Heart right ventricle (tissue), 16 donors: ENCODE measurements at regions not wholly inside any gene's neighbourhood (a gene's known extent, or its start where the extent isn't known, plus 50 kb on each side); places are given as distances from the start of the nearest gene placed in this dataset.

ENCODE experiments used
- ATAC-seq, 8 donors: fragments of 200-7000 bp; cut with Tn5 transposase; one replicate each; pipeline ENCODE4 v1.9.1; 2020; ENCODE audit warnings: mild to moderate bottlenecking in 8 of 8, moderate library complexity in 8 of 8, moderate number of reproducible peaks in 1 of 8
- DNase-seq, 2 donors: peaks; one replicate each; pipeline ENCODE4 v3.0.0-alpha.2; 2020
- H3K27ac ChIP-seq, 10 donors: fragments of 200-600 bp; sonication (generic) in 2 of 10; one replicate each; pipeline versions ENCODE4 v1.5.0 to v1.8.0; 2020 to 2022; ENCODE audit warnings: mild to moderate bottlenecking in 3 of 10
- H3K27me3 ChIP-seq, 7 donors: fragments of 200-600 bp; one replicate each; pipeline ENCODE4 v1.8.0; 2021 to 2022; ENCODE audit warnings: mild to moderate bottlenecking in 2 of 7
- H3K36me3 ChIP-seq, 9 donors: fragments of 200-600 bp; sonication (generic) in 1 of 9; one replicate each; pipeline versions ENCODE4 v1.5.0 to v1.8.0; 2020 to 2022; ENCODE audit warnings: mild to moderate bottlenecking in 2 of 9
- H3K4me1 ChIP-seq, 9 donors: fragments of 200-600 bp; sonication (generic) in 1 of 9; one replicate each; pipeline versions ENCODE4 v1.5.0 to v1.8.0; 2020 to 2022; ENCODE audit warnings: mild to moderate bottlenecking in 4 of 9
- H3K4me3 ChIP-seq, 10 donors: fragments of 200-600 bp; sonication (generic) in 2 of 10; one replicate each; pipeline versions ENCODE4 v1.5.0 to v1.8.0; 2020 to 2022; ENCODE audit warnings: mild to moderate bottlenecking in 7 of 10, moderate library complexity in 2 of 10
- H3K9me3 ChIP-seq, 11 donors: fragments of 200-600 bp in 10 of 11; sonication (generic) in 2 of 11; one replicate each; pipeline versions ENCODE4 v1.5.0 to v1.8.0; 2013 to 2022; ENCODE audit warnings: mild to moderate bottlenecking in 2 of 11, control low read depth in 1 of 11, moderate library complexity in 1 of 11
- CTCF ChIP-seq, 9 donors: fragments of 200-600 bp; sonication (generic) in 2 of 9; IDR thresholded peaks; one replicate each; pipeline versions ENCODE4 v1.5.0 to v1.8.0; 2021 to 2022; ENCODE audit warnings: antibody characterized with exemption in 9 of 9, mild to moderate bottlenecking in 5 of 9, moderate library complexity in 1 of 9
- WGBS, 2 donors: extraction: QIAGEN DNeasy Blood & Tissue Kit; methylation state at CpG; one replicate each; pipeline ENCODE4 v1.1.7; 2013; ENCODE audit warnings: inconsistent platforms in 1 of 2; 5-methylcytosine and 5-hydroxymethylcytosine counted together
- intact Hi-C, 10 donors: fragments of 100-400 bp; cut with DNase I; formaldehyde crosslinking; loops; one replicate each; pipeline versions ENCODE4 v1.11.1 to v1.14.2; 2022
- donor health status: Arrhythmogenic right ventricular cardiomyopathy.
- donor health status: ischemic (EF 13 %, LVEDD 7.1; RV severe dilation, severe dysfunction).
- donor health status: healthy with polysubstance abuse.
- donor health status: DM: no; HTN: yes; CAD: no.
- donor health status: DM: no; HTN: no; CAD: no.
- donor health status: ischemic (EF 25% LVEDD 6.9; RV normal size, moderate dysfunction).
- donor health status: ischemic (EF 25% LVEDD 5.7; RV mildly dilated, moderate dysfunction).
- donor health status: healthy.
- donor health status: DM: yes; HTN: yes; CAD: no.
- donor health status: Ischemic cardiomyopathy.
- donor health status: ischemic (EF 35%, LVEDD 5.7; RV mildly dilated, moderate dysfunction).
- donor health status: nonischemic (EF 11% LVEDD 7.7; RV severe dilation, severe dysfunction).
- donor health status: DM: yes; HTN: yes; CAD: no.
- donor health status: PGD.
- donor health status: ischemic (EF 29% LVEDD 5.4; RV normal size, mild dysfunction).
- donor health status: nonischemic (EF 23%, LVEDD 6.1; RV moderate dilation, normal function).

- H3K9me3 ChIP-seq = no peaks in the 10 kb centered on the region
- H3K4me3 ChIP-seq = no peak overlapping the region
- H3K4me1 ChIP-seq = peaks cover 0 to 10% (median 2%) of the 10 kb centered on the region in 9 donors
- no peak for DNase-seq
- intact Hi-C loops = no loop called here
- H3K36me3 ChIP-seq = no peaks in the 10 kb centered on the region
- no peak overlapping the region for H3K27ac ChIP-seq
- 87 to 91% methylated on average over 24 of the region's 24 CpGs for WGBS, 2 donors
- no peak for ATAC-seq
- TF ChIP-seq CTCF (IDR thresholded peaks at IDR 0.05) = no peak
- H3K27me3 ChIP-seq = peaks cover 0 to 7% (median 0%) of the 10 kb centered on the region in 7 donors
These were observed 59.1 kb upstream of the SMOC2 start for GRCh38 chr6:168381726-168382458.

- 86 to 92% methylated on average over 38 to 46 of the region's 46 CpGs for WGBS, 2 donors
- H3K27me3 ChIP-seq = peaks cover 0 to 12% (median 0%) of the 10 kb centered on the region in 7 donors
- DNase-seq (no peak), ATAC-seq (no peak)
- intact Hi-C loops = no loop called here
- no peak for TF ChIP-seq CTCF (IDR thresholded peaks at IDR 0.05)
- no peak overlapping the region for H3K27ac ChIP-seq
- no peaks in the 10 kb centered on the region for H3K36me3 ChIP-seq
- H3K9me3 ChIP-seq = no peaks in the 10 kb centered on the region
- H3K4me3 ChIP-seq = no peak overlapping the region
- peaks cover 0 to 4% (median 0%) of the 10 kb centered on the region in 9 donors for H3K4me1 ChIP-seq
These were observed 57.7 kb upstream of the SMOC2 start for GRCh38 chr6:168383062-168383854.

- no peak for DNase-seq
These were observed 56.6 kb upstream of the SMOC2 start for GRCh38 chr6:168384045-168385036.

More at GRCh38 chr6:168384045-168385036, 56.6 kb upstream of the SMOC2 start:
- Histone ChIP-seq H3K27me3 (peaks cover 0 to 12% (median 0%) of the 10 kb centered on the region in 7 donors), H3K9me3 (no peaks in the 10 kb centered on the region), H3K27ac (peak overlapping the region in 7 of 10 donors; percentile 39 to 65 (median 52)), H3K4me3 (peak overlapping the region in 1 of 10 donors; percentile 10), H3K4me1 (peaks cover 0 to 4% (median 0%) of the 10 kb centered on the region in 9 donors), H3K36me3 (no peaks in the 10 kb centered on the region)
- WGBS, 2 donors = 83 to 88% methylated on average over 31 of the region's 31 CpGs
- intact Hi-C loops = no loop called here
- TF ChIP-seq CTCF (IDR thresholded peaks at IDR 0.05) = no peak
- peak in 7 of 8 donors; percentile 30 to 48 (median 37) for ATAC-seq
